ENCODE measurements at regions not wholly inside any gene's neighbourhood (a gene's known extent, or its start where the extent isn't known, plus 50 kb on each side); places are given as distances from the start of the nearest gene placed in this dataset.

DNA sequence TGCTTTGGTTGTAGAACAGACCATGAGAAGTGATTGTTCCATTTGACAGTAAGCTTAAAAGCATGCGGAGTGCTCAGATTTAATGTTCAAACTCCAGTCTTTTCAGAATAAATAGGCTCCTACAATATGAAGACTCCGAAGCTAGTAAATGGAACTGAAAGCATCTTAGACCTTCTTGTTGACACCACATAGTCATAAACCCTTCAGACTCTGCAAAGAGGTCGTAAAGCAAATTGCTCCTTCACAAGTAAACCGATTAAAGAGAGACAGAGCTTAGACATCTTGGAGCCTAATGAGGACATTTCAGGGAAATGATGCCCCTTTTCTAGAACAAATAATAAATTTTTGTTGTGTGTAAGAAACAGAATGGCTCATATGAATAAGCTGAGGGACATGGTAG, 511.0 kb upstream of the RIOK2 start:
- Histone ChIP-seq H3K4me3 (IDR thresholded peaks at IDR 0.05; ENCODE audit: insufficient read depth, low read depth, low read length) (no peak overlapping the region), H3K27me3 (ENCODE audit: insufficient read depth, low read depth) (no peaks in the 10 kb centered on the region), H3K9ac (no peak overlapping the region), H4K20me1 (ENCODE audit: insufficient read depth) (no peaks in the 10 kb centered on the region), H3K4me1 (ENCODE audit: low read depth, poor library complexity, severe bottlenecking) (no peaks in the 10 kb centered on the region), H3K36me3 (ENCODE audit: insufficient read depth) (no peaks in the 10 kb centered on the region), H2AFZ (ENCODE audit: low read depth) (no peak overlapping the region), H3K79me2 (ENCODE audit: insufficient read depth, low read depth) (no peaks in the 10 kb centered on the region), H3K27ac (no peak overlapping the region), H3K4me2 (no peak overlapping the region)
- TF ChIP-seq, protein P1, sequence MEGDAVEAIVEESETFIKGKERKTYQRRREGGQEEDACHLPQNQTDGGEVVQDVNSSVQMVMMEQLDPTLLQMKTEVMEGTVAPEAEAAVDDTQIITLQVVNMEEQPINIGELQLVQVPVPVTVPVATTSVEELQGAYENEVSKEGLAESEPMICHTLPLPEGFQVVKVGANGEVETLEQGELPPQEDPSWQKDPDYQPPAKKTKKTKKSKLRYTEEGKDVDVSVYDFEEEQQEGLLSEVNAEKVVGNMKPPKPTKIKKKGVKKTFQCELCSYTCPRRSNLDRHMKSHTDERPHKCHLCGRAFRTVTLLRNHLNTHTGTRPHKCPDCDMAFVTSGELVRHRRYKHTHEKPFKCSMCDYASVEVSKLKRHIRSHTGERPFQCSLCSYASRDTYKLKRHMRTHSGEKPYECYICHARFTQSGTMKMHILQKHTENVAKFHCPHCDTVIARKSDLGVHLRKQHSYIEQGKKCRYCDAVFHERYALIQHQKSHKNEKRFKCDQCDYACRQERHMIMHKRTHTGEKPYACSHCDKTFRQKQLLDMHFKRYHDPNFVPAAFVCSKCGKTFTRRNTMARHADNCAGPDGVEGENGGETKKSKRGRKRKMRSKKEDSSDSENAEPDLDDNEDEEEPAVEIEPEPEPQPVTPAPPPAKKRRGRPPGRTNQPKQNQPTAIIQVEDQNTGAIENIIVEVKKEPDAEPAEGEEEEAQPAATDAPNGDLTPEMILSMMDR (conservative IDR thresholded peaks at IDR 0.05; ENCODE audit: low read depth, low read length) = no peak

- H3K4me1 ChIP-seq (ENCODE audit: low read depth, poor library complexity, severe bottlenecking) = no peaks in the 10 kb centered on the region
- no peak overlapping the region for H3K9ac ChIP-seq
- no peaks in the 10 kb centered on the region for H3K27me3 ChIP-seq (ENCODE audit: insufficient read depth, low read depth)
- no peaks in the 10 kb centered on the region for H3K79me2 ChIP-seq (ENCODE audit: insufficient read depth, low read depth)
- no peak overlapping the region for H3K27ac ChIP-seq
- no peaks in the 10 kb centered on the region for H3K36me3 ChIP-seq (ENCODE audit: insufficient read depth)
- no peak overlapping the region for H2AFZ ChIP-seq (ENCODE audit: low read depth)
- H4K20me1 ChIP-seq (ENCODE audit: insufficient read depth) = no peaks in the 10 kb centered on the region
- no peak overlapping the region for H3K4me2 ChIP-seq
- no peak overlapping the region for H3K4me3 ChIP-seq (IDR thresholded peaks at IDR 0.05; ENCODE audit: insufficient read depth, low read depth, low read length)
- TF ChIP-seq, protein P1 (conservative IDR thresholded peaks at IDR 0.05; ENCODE audit: low read depth, low read length) = no peak
These were observed 531.4 kb upstream of the RIOK2 start for GRCh38 chr5:97714424-97714823.

GRCh38 chr5:97726106-97726505, 543.1 kb upstream of the RIOK2 start:
- Histone ChIP-seq H3K9ac (no peak overlapping the region), H3K4me1 (ENCODE audit: low read depth, poor library complexity, severe bottlenecking) (no peaks in the 10 kb centered on the region), H3K27me3 (ENCODE audit: insufficient read depth, low read depth) (no peaks in the 10 kb centered on the region), H3K36me3 (ENCODE audit: insufficient read depth) (no peaks in the 10 kb centered on the region), H3K27ac (no peak overlapping the region), H3K79me2 (ENCODE audit: insufficient read depth, low read depth) (no peaks in the 10 kb centered on the region), H4K20me1 (ENCODE audit: insufficient read depth) (no peaks in the 10 kb centered on the region), H3K4me2 (no peak overlapping the region), H2AFZ (ENCODE audit: low read depth) (no peak overlapping the region), H3K4me3 (IDR thresholded peaks at IDR 0.05; ENCODE audit: insufficient read depth, low read depth, low read length) (no peak overlapping the region)
- TF ChIP-seq, protein P1 (conservative IDR thresholded peaks at IDR 0.05; ENCODE audit: low read depth, low read length) = no peak; the same call in 1 of the 2 replicates

- Histone ChIP-seq H3K4me2 (no peak overlapping the region), H2AFZ (ENCODE audit: low read depth) (no peak overlapping the region), H3K27me3 (ENCODE audit: insufficient read depth, low read depth) (no peaks in the 10 kb centered on the region), H4K20me1 (ENCODE audit: insufficient read depth) (no peaks in the 10 kb centered on the region), H3K79me2 (ENCODE audit: insufficient read depth, low read depth) (no peaks in the 10 kb centered on the region), H3K4me1 (ENCODE audit: low read depth, poor library complexity, severe bottlenecking) (no peaks in the 10 kb centered on the region), H3K4me3 (IDR thresholded peaks at IDR 0.05; ENCODE audit: insufficient read depth, low read depth, low read length) (no peak overlapping the region), H3K36me3 (ENCODE audit: insufficient read depth) (no peaks in the 10 kb centered on the region), H3K9ac (no peak overlapping the region), H3K27ac (no peak overlapping the region)
- TF ChIP-seq, protein P1 (conservative IDR thresholded peaks at IDR 0.05; ENCODE audit: low read depth, low read length) = no peak
These were observed 545.9 kb upstream of the RIOK2 start for GRCh38 chr5:97728920-97729319.

All from KMS-11 (cell line).